ENCODE measurements at regions not wholly inside any gene's neighbourhood (a gene's known extent, or its start where the extent isn't known, plus 50 kb on each side); places are given as distances from the start of the nearest gene placed in this dataset.

GRCh38 chrX:130516123-130516522, 114.3 kb downstream of the RBMX2 start:
- Histone ChIP-seq H3K4me1 (ENCODE audit: insufficient read depth, low read length, poor library complexity, severe bottlenecking) (no peaks in the 10 kb centered on the region), H3K4me2 (ENCODE audit: low read depth, low read length, poor library complexity, severe bottlenecking) (no peak overlapping the region), H4K20me1 (ENCODE audit: insufficient read depth, low read length, poor library complexity, severe bottlenecking) (no peaks in the 10 kb centered on the region), H2AFZ (ENCODE audit: low read length) (no peak overlapping the region), H3K9ac (ENCODE audit: low read depth, low read length, poor library complexity, severe bottlenecking) (no peak overlapping the region), H3K36me3 (ENCODE audit: insufficient read depth, low read length) (no peaks in the 10 kb centered on the region), H3F3A (ENCODE audit: low read depth) (no peaks in the 10 kb centered on the region), H3K79me2 (ENCODE audit: insufficient read depth, low read length) (no peaks in the 10 kb centered on the region), H3K9me3 (ENCODE audit: insufficient read depth, low read depth, low read length) (no peaks in the 10 kb centered on the region), H3K9me2 (replicated peaks; ENCODE audit: low read depth, low read length) (no peaks in the 10 kb centered on the region), H3K4me3 (ENCODE audit: low read length, poor library complexity, severe bottlenecking) (no peak overlapping the region), H3K27me3 (ENCODE audit: insufficient read depth, low read length, poor library complexity, severe bottlenecking) (no peaks in the 10 kb centered on the region)
- TF ChIP-seq CTCF (conservative IDR thresholded peaks at IDR 0.05; ENCODE audit: low read length): no peak
- no peak for TF ChIP-seq EZH2phosphoT487 (IDR thresholded peaks at IDR 0.05; ENCODE audit: borderline replicate concordance)

GRCh38 chrX:130523460-130524394, 121.9 kb downstream of the RBMX2 start:
- Histone ChIP-seq H3K4me3 (ENCODE audit: low read length, poor library complexity, severe bottlenecking) (no peak overlapping the region), H4K20me1 (ENCODE audit: insufficient read depth, low read length, poor library complexity, severe bottlenecking) (no peaks in the 10 kb centered on the region), H3K9me3 (ENCODE audit: insufficient read depth, low read depth, low read length) (no peaks in the 10 kb centered on the region), H2AFZ (ENCODE audit: low read length) (no peak overlapping the region), H3K79me2 (ENCODE audit: insufficient read depth, low read length) (no peaks in the 10 kb centered on the region), H3K9ac (ENCODE audit: low read depth, low read length, poor library complexity, severe bottlenecking) (no peak overlapping the region), H3K36me3 (ENCODE audit: insufficient read depth, low read length) (no peaks in the 10 kb centered on the region), H3K4me1 (ENCODE audit: insufficient read depth, low read length, poor library complexity, severe bottlenecking) (no peaks in the 10 kb centered on the region), H3K4me2 (ENCODE audit: low read depth, low read length, poor library complexity, severe bottlenecking) (no peak overlapping the region), H3F3A (ENCODE audit: low read depth) (no peaks in the 10 kb centered on the region), H3K9me2 (replicated peaks; ENCODE audit: low read depth, low read length) (no peaks in the 10 kb centered on the region), H3K27me3 (ENCODE audit: insufficient read depth, low read length, poor library complexity, severe bottlenecking) (no peaks in the 10 kb centered on the region)
- TF ChIP-seq CTCF (conservative IDR thresholded peaks at IDR 0.05; ENCODE audit: low read length) (no peak), EZH2phosphoT487 (IDR thresholded peaks at IDR 0.05; ENCODE audit: borderline replicate concordance) (no peak)

- H3F3A ChIP-seq (ENCODE audit: low read depth): no peaks in the 10 kb centered on the region
- no peak for TF ChIP-seq EZH2phosphoT487 (IDR thresholded peaks at IDR 0.05; ENCODE audit: borderline replicate concordance)
- TF ChIP-seq CTCF (conservative IDR thresholded peaks at IDR 0.05; ENCODE audit: low read length): no peak
- H3K4me2 ChIP-seq (ENCODE audit: low read depth, low read length, poor library complexity, severe bottlenecking): no peak overlapping the region
These were observed 122.8 kb downstream of the RBMX2 start for GRCh38 chrX:130524476-130525194.

More at GRCh38 chrX:130524476-130525194, 122.8 kb downstream of the RBMX2 start:
- Histone ChIP-seq H3K79me2 (ENCODE audit: insufficient read depth, low read length) (no peaks in the 10 kb centered on the region), H3K9me2 (replicated peaks; ENCODE audit: low read depth, low read length) (no peaks in the 10 kb centered on the region), H4K20me1 (ENCODE audit: insufficient read depth, low read length, poor library complexity, severe bottlenecking) (no peaks in the 10 kb centered on the region), H2AFZ (ENCODE audit: low read length) (no peak overlapping the region), H3K9me3 (ENCODE audit: insufficient read depth, low read depth, low read length) (no peaks in the 10 kb centered on the region), H3K4me3 (ENCODE audit: low read length, poor library complexity, severe bottlenecking) (no peak overlapping the region), H3K27me3 (ENCODE audit: insufficient read depth, low read length, poor library complexity, severe bottlenecking) (no peaks in the 10 kb centered on the region), H3K36me3 (ENCODE audit: insufficient read depth, low read length) (no peaks in the 10 kb centered on the region), H3K4me1 (ENCODE audit: insufficient read depth, low read length, poor library complexity, severe bottlenecking) (no peaks in the 10 kb centered on the region), H3K9ac (ENCODE audit: low read depth, low read length, poor library complexity, severe bottlenecking) (no peak overlapping the region)
